ENCODE measurements at regions not wholly inside any gene's neighbourhood (a gene's known extent, or its start where the extent isn't known, plus 50 kb on each side); places are given as distances from the start of the nearest gene placed in this dataset.
A peak's percentile ranks its signal among the peaks of the same experiment; 100 is the strongest.

DNA sequence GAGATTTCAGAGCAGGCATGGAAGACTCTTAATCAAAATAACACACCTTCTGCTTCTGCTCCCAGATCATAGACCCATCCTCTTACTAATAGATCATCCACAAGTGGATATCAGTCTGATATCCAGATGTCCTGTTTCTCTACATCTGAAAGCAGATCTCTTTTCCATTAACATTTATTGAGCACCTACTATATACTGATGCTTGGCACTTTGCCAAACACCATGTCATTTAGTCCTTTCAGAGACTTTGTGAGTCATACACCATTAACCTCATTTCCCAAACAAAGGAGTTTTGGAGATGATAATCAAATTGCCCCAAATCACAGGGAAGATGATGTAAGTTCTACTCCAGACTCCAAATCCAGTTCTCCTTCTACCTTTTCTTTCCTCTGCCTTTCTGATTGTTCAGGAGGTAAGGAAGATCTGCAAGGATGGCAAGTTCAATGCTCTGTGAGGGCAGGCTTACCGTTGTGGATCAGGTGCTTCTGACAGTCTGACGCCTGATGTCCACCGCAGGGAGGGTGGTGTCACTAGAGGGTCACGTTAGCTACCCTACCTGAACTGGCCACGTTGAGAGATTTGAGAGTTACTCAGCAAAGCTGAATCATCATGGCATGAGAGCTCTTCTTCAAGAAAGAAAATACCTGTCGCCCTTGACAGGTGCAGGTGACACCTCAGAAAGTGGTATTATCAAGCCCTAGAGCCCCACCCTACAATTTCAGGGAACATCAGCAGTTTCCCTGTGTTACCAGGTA, 269.6 kb upstream of the ZMIZ1 start:
- intact Hi-C loops (cut with DNase I; ENCODE audit: low total_unique reads) (no loop called here), in situ Hi-C loops (cut with MboI; ENCODE audit: low sequenced_read_pairs in 4 of 4) (no loop called here)
- TF ChIP-seq, protein P1, sequence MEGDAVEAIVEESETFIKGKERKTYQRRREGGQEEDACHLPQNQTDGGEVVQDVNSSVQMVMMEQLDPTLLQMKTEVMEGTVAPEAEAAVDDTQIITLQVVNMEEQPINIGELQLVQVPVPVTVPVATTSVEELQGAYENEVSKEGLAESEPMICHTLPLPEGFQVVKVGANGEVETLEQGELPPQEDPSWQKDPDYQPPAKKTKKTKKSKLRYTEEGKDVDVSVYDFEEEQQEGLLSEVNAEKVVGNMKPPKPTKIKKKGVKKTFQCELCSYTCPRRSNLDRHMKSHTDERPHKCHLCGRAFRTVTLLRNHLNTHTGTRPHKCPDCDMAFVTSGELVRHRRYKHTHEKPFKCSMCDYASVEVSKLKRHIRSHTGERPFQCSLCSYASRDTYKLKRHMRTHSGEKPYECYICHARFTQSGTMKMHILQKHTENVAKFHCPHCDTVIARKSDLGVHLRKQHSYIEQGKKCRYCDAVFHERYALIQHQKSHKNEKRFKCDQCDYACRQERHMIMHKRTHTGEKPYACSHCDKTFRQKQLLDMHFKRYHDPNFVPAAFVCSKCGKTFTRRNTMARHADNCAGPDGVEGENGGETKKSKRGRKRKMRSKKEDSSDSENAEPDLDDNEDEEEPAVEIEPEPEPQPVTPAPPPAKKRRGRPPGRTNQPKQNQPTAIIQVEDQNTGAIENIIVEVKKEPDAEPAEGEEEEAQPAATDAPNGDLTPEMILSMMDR (IDR thresholded peaks at IDR 0.05 in 4 of 5, conservative IDR thresholded peaks at IDR 0.05 in 1 of 5): no peak
- TF ChIP-seq POLR2A (IDR thresholded peaks at IDR 0.05): no peak
- DNase-seq (no peak), ATAC-seq (no peak)
- H3K27me3 ChIP-seq: no peaks in the 10 kb centered on the region
- no peaks in the 10 kb centered on the region for H3K9me3 ChIP-seq
- H3K27ac ChIP-seq: no peak overlapping the region
- H3K4me3 ChIP-seq: no peak overlapping the region
- H3K36me3 ChIP-seq: no peaks in the 10 kb centered on the region
- H3K4me1 ChIP-seq: peaks cover 0 to 3% of the 10 kb centered on the region in 2 donors

DNA sequence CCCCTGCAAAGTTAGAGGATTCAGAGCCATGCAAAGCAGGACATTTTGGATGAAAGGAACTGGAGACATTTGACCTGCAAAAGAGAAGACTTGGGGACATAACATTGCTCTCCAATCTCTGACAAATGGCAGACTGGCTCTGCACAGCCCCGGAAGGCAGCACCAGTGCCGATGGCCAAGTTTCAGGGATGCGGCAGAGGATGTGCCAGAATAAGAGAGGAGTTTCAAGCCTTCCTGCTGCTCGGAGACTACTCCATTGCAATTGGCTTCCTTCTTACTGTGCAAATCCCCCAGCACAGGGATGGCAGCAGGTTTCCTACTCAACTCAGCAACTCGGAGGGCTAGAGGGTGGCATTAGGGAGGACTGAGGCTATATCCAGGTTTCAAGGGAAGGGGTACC, 268.8 kb upstream of the ZMIZ1 start:
- no peaks in the 10 kb centered on the region for H3K27me3 ChIP-seq
- no peak overlapping the region for H3K27ac ChIP-seq
- in situ Hi-C loops (cut with MboI; ENCODE audit: low sequenced_read_pairs in 4 of 4): no loop called here
- DNase-seq (no peak), ATAC-seq (no peak)
- H3K4me3 ChIP-seq: no peak overlapping the region
- TF ChIP-seq, protein P1 (IDR thresholded peaks at IDR 0.05 in 4 of 5, conservative IDR thresholded peaks at IDR 0.05 in 1 of 5): no peak
- no peak for TF ChIP-seq POLR2A (IDR thresholded peaks at IDR 0.05)
- H3K36me3 ChIP-seq: no peaks in the 10 kb centered on the region
- no peaks in the 10 kb centered on the region for H3K9me3 ChIP-seq
- intact Hi-C loops (cut with DNase I; ENCODE audit: low total_unique reads): no loop called here
- peaks cover 0 to 6% of the 10 kb centered on the region in 2 donors for H3K4me1 ChIP-seq

DNA sequence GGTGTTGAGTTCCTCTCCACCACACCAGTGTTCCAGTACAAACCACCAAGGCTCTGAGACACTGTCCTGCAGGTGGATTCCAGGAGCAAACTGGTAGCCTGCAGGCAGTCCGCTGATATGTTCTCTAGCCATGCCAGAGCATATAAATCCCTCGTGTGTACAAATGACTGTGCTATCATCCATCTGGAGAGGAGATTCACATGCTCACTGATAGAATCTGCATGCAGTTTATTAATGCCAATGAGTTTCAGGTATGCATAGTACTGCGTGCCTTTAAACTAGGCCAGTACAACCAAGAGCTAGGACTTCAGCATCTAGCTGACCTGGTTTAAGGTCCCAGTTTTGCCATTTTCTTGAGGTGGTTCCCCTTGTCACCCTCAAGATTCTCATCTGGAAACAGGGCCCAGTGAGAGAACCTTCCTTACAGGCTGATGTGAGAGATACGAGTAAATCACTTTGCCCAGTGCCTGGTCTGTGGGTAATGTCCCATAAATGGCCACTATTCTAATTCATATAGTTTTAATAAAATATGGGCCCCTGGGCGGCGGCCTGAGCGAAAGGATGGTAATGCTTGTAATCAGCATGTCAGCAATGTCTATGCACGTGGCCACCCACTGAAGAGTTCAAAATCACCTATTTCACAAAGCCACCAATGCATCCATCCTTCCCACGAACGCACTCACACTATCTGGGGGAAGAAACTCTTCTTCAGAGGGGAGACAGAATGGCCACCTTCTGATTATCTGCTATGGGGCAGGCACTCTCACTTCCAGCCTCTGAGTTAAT, 268.0 kb upstream of the ZMIZ1 start:
- in situ Hi-C loops (cut with MboI; ENCODE audit: low sequenced_read_pairs in 4 of 4): no loop called here
- Histone ChIP-seq H3K27ac (no peak overlapping the region), H3K4me1 (peaks cover 4 to 6% of the 10 kb centered on the region in 2 donors), H3K36me3 (no peaks in the 10 kb centered on the region), H3K27me3 (no peaks in the 10 kb centered on the region), H3K4me3 (no peak overlapping the region), H3K9me3 (no peaks in the 10 kb centered on the region)
- ATAC-seq (no peak), DNase-seq (no peak)
- TF ChIP-seq POLR2A (IDR thresholded peaks at IDR 0.05): no peak
- TF ChIP-seq, protein P1 (IDR thresholded peaks at IDR 0.05 in 4 of 5, conservative IDR thresholded peaks at IDR 0.05 in 1 of 5): no peak
- intact Hi-C loops (cut with DNase I; ENCODE audit: low total_unique reads): no loop called here

DNA sequence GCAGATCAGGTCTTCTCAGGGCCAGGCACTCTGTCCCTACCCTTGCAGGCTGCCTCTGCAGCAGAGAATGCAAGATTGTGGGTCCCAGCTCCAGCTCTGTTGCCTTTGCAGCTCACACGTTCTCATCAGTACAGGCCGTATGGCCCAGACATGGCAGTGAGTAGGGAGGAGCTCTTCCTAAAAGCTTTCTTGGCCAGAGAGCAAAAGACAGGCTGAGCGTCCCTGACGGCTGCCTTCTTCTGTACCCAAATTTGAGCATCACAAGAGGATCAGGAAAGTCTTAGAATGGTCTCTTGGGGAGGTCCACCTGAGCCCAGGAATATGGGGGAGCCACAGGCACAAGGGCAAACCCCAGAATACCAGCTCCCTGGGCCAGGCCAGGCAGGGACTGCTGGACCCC, 266.3 kb upstream of the ZMIZ1 start:
- peak overlapping the region; percentile 20 to 55 (median 45) for H3K27ac ChIP-seq
- no peak overlapping the region for H3K4me3 ChIP-seq
- H3K36me3 ChIP-seq: no peaks in the 10 kb centered on the region
- H3K9me3 ChIP-seq: no peaks in the 10 kb centered on the region
- TF ChIP-seq, protein P1 (IDR thresholded peaks at IDR 0.05 in 4 of 5, conservative IDR thresholded peaks at IDR 0.05 in 1 of 5): no peak
- no peak for TF ChIP-seq POLR2A (IDR thresholded peaks at IDR 0.05)
- peaks cover 4 to 6% of the 10 kb centered on the region in 2 donors for H3K4me1 ChIP-seq
- DNase-seq: no peak
- H3K27me3 ChIP-seq: no peaks in the 10 kb centered on the region
- ATAC-seq: no peak
- intact Hi-C loops (cut with DNase I; ENCODE audit: low total_unique reads): no loop called here
- in situ Hi-C loops (cut with MboI; ENCODE audit: low sequenced_read_pairs in 4 of 4): no loop called here

Data from gastrocnemius medialis (tissue), 4 donors.